ENCODE measurements at regions not wholly inside any gene's neighbourhood (a gene's known extent, or its start where the extent isn't known, plus 50 kb on each side); places are given as distances from the start of the nearest gene placed in this dataset.
A peak's percentile ranks its signal among the peaks of the same experiment; 100 is the strongest.

- H4K20me1 ChIP-seq (ENCODE audit: insufficient read depth, low read length): no peaks in the 10 kb centered on the region
- H3K79me2 ChIP-seq (ENCODE audit: insufficient read depth, low read length): peaks cover 18% of the 10 kb centered on the region
- 4% methylated on average over 2 of the region's 2 CpGs for WGBS (ENCODE audit: low lambda C conversion rate)
- peaks cover 78% of the 10 kb centered on the region for H3K4me1 ChIP-seq (ENCODE audit: insufficient read depth, low read length)
- peak; percentile 28 for DNase-seq (ENCODE audit: low spot score)
- in situ Hi-C loops (cut with HindIII; ENCODE audit: extremely low pct_ligation_motif_present, low pct_unique_long_range_greater_than_20kb) (no loop called here), intact Hi-C loops (cut with micrococcal nuclease; ENCODE audit: unreplicated experiment) (loop anchor here (10.0 kb wide), 3 partner anchors 406 to 1704 kb away; partner anchors contain the start of gene LMNB1)
- peak overlapping the region; percentile 87 for H3K27ac ChIP-seq (ENCODE audit: extremely low read length, insufficient read depth, low read length)
- H3K9ac ChIP-seq (ENCODE audit: insufficient read depth, low read depth, low read length): peak overlapping the region; percentile 24
- BruUV-seq (replicated peaks): no TSS peak
- H3K36me3 ChIP-seq (replicated peaks in 1 of 2; ENCODE audit: control insufficient read depth in 1 of 2, insufficient read depth in 2 of 2, low read length in 2 of 2): no peaks in the 10 kb centered on the region
- peak overlapping the region in 2 of 3 experiments; percentile 6 to 42; a peak in 3 of 6 replicates for H3K4me3 ChIP-seq (replicated peaks in 1 of 3; ENCODE audit: insufficient read depth in 1 of 3, low read depth in 2 of 3, low read length in 3 of 3)
- no peaks in the 10 kb centered on the region for H3K9me3 ChIP-seq (ENCODE audit: low read length)
- ATAC-seq: no peak
- no peaks in the 10 kb centered on the region; a peak in 1 of 5 replicates for H3K27me3 ChIP-seq (ENCODE audit: control insufficient read depth in 1 of 2, insufficient read depth in 2 of 2, low read length in 2 of 2)
- CTCF ChIA-PET (ENCODE audit: low intra/inter-chr PET ratio, low total read pairs): no interaction called here
- no peak overlapping the region for H2AFZ ChIP-seq (ENCODE audit: low read length)
- FAIRE-seq: no peak
- H3K4me2 ChIP-seq (ENCODE audit: low read depth, low read length): peak overlapping the region; percentile 92
- POLR2A ChIA-PET: interaction anchor here (3.0 kb wide), 1 partner anchor 226 kb away, joined by 10 read pairs; the partner anchor contains the start of gene ALDH7A1
- TF ChIP-seq ZNF646 (CRISPR knock-in tag; IDR thresholded peaks at IDR 0.05) (no peak), TBX3 (IDR thresholded peaks at IDR 0.05; ENCODE audit: borderline replicate concordance) (no peak), CREM (IDR thresholded peaks at IDR 0.05) (peak; percentile 48), CREM (CRISPR knock-in tag; IDR thresholded peaks at IDR 0.05) (no peak), ZNF280B (CRISPR knock-in tag; IDR thresholded peaks at IDR 0.05; ENCODE audit: borderline replicate concordance) (no peak), ONECUT2 (CRISPR knock-in tag; IDR thresholded peaks at IDR 0.05) (no peak), DR1 (CRISPR knock-in tag; IDR thresholded peaks at IDR 0.05) (no peak), MED1 (CRISPR knock-in tag; IDR thresholded peaks at IDR 0.05) (peak; percentile 47; the same call in 1 of the 2 replicates), DNMT1 (CRISPR knock-in tag; IDR thresholded peaks at IDR 0.05) (no peak), HDAC1 (CRISPR knock-in tag; IDR thresholded peaks at IDR 0.05) (peak; percentile 58; the same call in 1 of the 2 replicates), ZFP36 (IDR thresholded peaks at IDR 0.05; ENCODE audit: borderline replicate concordance, low read depth, low read length, partially characterized antibody) (no peak), FOXJ3 (CRISPR knock-in tag; IDR thresholded peaks at IDR 0.05; ENCODE audit: borderline replicate concordance) (peak; percentile 31; the same call in 1 of the 2 replicates), RXRB (CRISPR knock-in tag; IDR thresholded peaks at IDR 0.05; ENCODE audit: borderline replicate concordance) (peak; percentile 97), SKI (IDR thresholded peaks at IDR 0.05; ENCODE audit: partially characterized antibody) (peak; percentile 71), SOX5 (CRISPR knock-in tag; IDR thresholded peaks at IDR 0.05; ENCODE audit: borderline replicate concordance) (peak; percentile 43; the same call in 1 of the 2 replicates), ETV5 (CRISPR knock-in tag; IDR thresholded peaks at IDR 0.05; ENCODE audit: borderline replicate concordance) (peak; percentile 31; the same call in 1 of the 2 replicates), BCL6 (CRISPR knock-in tag; IDR thresholded peaks at IDR 0.05) (peak; percentile 84), NR2F2 (IDR thresholded peaks at IDR 0.05; ENCODE audit: borderline replicate concordance, low read depth) (no peak), FOXK1 (CRISPR knock-in tag; IDR thresholded peaks at IDR 0.05; ENCODE audit: borderline replicate concordance, low read depth) (peak; percentile 53; the same call in 1 of the 2 replicates)
These were observed 54.9 kb upstream of the GRAMD2B start for GRCh38 chr5:126368239-126368812.

Measured in HepG2 (cell line).